Stimulated activated CD4-positive, alpha-beta T cell treated with anti-CD3 and anti-CD28 coated beads, Interleukin-15, amount 100 ng/mL, for 24 hours (primary cell): ENCODE measurements at regions not wholly inside any gene's neighbourhood (a gene's known extent, or its start where the extent isn't known, plus 50 kb on each side); places are given as distances from the start of the nearest gene placed in this dataset.
"Not testable (repeated sequence)": the region's sequence is repeated elsewhere in the genome, so short reads cannot be mapped to it uniquely, and the experiment has no call there.

Source experiments
- DNase-seq: peaks from one replicate; pipeline ENCODE4 v3.0.0-alpha.2; 2020

- DNase-seq = no peak
Observed at GRCh38 chr16:6709736-6710135, 622.9 kb upstream of the RBFOX1 start.

- no peak for DNase-seq
Observed at GRCh38 chr16:6708576-6709215, 623.9 kb upstream of the RBFOX1 start.

DNA sequence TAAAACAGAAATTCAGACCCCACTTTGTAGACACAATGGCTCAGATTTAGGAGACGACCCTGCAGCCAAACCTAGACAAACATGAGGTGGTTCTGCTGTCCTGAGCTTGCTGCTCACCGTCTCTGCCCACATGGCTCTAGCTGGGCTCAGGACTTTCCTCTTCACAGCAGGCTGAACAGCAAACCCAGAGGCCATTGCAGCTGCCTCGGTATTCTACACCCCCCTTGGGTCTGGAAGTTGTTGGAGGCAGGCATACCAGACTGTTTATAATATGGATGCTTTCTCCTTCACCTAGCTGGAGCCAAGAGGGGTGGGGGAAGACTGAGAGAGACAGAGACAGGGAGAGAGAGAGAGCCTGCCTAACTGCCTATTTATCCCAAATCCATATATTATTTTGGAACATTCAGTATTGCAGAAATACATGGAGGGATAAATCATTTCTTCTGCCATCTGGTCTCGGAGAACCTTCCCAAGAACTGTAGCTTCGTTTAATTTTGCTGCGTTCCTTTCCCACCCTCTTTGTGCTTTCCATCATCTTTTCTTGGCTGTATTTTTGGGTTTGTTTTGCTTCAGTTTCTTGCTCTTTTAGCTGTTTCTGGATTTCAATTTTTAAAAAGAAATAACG, 628.2 kb upstream of the RBFOX1 start:
- no peak for DNase-seq

DNA sequence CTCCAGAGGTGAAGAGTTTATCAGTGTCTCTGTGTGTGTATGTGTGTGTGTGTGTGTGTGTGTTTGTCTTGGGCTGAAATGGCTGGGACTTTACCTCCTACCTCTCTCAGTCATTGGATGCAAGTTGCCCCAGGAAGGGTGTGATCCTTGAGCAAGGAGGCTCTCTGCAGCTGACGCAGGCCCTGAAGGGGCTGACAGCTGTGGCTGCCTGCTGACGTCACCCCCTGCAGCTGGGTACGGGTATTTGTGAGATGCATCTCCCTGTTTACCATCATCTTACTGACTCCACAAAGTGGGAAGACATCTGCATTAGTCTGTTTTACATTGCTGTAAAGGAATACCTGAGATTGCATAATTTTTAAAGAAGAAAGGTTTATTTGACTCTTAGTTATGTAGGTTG, 631.5 kb upstream of the RBFOX1 start:
- no peak for DNase-seq

- no peak for DNase-seq
Observed at GRCh38 chr16:6698548-6698947, 634.1 kb upstream of the RBFOX1 start.

GRCh38 chr16:6695666-6696065, 637.0 kb upstream of the RBFOX1 start:
- no peak for DNase-seq

DNA sequence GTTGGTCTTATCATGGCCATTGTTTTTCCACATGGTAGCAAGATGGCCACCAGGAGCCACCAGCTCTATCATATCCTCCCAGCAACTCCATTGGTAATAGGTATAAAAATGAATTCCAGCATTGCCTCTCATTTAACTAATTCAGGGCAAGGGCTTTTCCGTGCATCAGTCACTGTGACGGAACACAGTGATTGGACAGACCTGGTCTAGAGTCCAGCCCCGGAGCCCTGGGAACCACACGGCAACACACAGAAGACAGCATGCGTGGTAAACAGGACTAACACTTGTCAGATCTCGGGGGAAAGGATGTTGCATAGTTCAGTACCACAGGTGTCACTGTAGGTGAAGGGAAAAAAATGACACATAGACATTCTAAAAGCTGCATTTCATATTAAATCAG, 638.0 kb upstream of the RBFOX1 start:
- no peak for DNase-seq

DNA sequence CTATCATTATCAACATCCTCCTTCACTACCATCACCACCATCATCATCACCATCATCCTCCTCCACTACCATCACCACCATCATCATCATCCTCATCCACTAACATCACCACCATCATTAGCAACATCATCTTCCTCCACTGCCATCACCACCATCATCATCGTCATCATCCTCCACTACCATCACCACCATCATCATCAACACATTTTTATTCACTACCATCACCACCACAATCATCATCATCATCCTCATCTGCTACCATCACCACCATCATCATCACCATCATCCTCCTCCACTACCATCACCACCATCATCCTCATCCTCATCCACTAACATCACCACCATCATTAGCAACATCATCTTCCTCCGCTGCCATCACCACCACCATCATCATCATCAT, 639.2 kb upstream of the RBFOX1 start:
- not testable (repeated sequence) for DNase-seq

- no peak for DNase-seq
Observed at GRCh38 chr16:6692874-6693273, 639.8 kb upstream of the RBFOX1 start.

- no peak for DNase-seq
Observed at GRCh38 chr16:6690741-6691140, 641.9 kb upstream of the RBFOX1 start.

GRCh38 chr16:6689643-6690042, 643.0 kb upstream of the RBFOX1 start:
- DNase-seq = no peak

DNA sequence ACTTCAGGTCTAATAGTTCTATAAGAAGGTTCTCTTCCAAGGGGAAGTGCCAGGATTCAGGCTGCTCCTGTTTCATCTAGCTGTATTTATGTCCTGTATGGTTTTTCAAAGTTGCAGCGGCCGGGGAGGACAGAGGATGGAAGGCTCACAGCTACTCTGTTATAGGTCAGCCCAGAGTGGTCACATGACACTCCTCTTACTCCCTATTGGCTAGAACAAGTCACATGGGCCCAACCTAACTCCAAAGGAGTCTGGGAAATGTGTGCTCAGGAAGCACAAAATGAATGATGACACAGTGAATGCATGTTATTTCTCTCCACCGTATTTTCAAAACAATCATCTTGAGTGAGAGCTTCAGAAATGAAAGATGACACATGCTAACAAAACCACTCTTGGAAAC, 645.1 kb upstream of the RBFOX1 start:
- no peak for DNase-seq

GRCh38 chr16:6684076-6684673, 648.5 kb upstream of the RBFOX1 start:
- peak; percentile 15 for DNase-seq

GRCh38 chr16:6682142-6682811, 650.4 kb upstream of the RBFOX1 start:
- peak; percentile 41 for DNase-seq

DNA sequence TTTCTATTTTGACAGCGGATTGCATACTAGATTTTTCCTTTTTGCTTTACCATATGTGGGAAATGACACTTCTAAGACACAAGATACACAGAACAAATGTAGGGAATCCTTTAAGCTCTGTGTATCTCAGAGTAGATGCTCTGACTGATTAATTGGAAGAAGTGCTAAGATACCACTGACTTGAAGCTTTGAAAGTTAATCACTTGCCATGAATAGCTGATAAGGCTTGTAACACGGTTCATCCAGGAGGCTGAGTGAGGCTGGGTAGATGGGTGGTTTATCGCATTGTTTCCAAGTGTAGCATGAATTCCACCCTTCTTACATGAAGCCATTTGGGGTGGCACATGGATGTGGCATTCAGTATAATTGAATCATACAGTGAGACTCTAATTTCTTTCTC, 654.1 kb upstream of the RBFOX1 start:
- DNase-seq = no peak

DNA sequence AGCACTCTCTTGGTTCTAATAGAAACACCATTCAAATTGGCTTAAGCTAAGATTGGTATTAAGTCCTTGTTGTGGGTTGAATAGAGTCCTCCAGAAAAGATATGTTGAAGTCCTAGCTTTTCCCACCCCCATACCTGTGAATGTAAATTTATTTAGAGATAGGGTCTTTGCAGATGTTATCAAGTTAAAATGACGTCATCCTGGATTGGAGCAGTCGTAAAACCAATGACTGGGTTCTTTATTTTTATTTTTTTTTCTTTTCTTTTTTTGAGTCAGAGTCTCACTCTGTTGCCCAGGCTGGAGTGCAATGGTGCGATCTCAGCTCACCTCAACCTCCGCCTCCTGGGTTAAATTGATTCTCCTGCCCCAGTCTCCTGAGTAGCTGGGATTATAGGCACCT, 658.6 kb upstream of the RBFOX1 start:
- no peak for DNase-seq

GRCh38 chr16:6672507-6672906, 660.1 kb upstream of the RBFOX1 start:
- no peak for DNase-seq

DNA sequence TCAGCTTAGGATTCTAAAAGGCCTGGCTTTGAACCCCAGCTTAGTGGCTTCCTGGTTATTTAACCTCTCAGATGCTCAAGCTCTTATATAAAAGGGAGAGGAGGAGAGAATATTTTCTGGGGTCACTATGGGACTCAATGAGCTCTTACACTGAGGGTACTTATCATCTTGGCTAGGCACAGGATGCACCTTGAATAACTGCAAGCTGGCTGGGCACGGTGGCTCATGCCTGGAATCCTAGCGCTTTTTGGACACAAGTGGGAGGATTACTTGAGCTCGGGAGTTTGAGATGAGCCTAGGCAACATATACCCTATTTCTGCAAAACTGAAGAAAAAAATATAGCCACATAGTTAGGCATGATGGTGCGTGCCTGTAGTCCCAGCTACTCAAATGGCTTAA, 665.3 kb upstream of the RBFOX1 start:
- no peak for DNase-seq

- DNase-seq = no peak
Observed at GRCh38 chr16:6665126-6665525, 667.5 kb upstream of the RBFOX1 start.

- no peak for DNase-seq
Observed at GRCh38 chr16:6663668-6664067, 669.0 kb upstream of the RBFOX1 start.

DNA sequence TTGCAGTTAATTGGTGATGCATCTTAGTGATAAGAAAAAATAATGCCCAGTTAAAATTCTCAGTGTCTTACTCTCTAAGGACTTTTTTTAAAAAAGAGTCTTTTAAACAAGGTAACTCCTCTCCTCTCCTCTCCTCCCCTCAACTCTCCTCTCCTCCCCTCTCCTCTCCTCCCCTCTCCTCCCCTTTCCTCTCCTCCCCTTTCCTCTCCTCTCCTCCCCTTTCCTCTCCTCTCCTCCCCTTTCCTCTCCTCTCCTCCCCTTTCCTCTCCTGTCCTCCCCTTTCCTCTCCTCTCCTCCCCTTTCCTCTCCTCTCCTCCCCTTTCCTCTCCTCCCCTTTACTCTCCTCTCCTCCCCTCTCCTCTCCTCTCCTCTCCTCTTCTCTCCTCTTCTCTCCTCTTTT, 675.9 kb upstream of the RBFOX1 start:
- DNase-seq = no peak

DNA sequence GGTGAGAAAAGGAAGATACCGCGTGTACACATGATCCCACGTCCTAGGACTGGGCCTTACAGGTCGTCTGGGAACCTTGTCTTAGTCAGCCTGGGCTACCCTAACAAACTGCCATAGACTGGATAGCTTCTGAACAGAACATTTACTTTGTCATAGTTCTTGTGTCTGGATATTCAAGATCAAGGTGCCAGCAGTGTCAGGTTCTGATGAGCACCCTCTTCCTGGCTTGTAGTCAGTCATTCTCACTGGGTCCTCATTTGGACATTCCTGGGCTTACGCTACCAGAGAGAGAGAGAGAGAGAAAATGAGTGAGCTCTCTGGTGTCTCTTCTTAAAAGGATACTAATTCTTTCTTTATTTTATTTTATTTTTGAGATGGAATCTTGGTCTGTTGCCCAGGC, 685.8 kb upstream of the RBFOX1 start:
- no peak for DNase-seq

DNA sequence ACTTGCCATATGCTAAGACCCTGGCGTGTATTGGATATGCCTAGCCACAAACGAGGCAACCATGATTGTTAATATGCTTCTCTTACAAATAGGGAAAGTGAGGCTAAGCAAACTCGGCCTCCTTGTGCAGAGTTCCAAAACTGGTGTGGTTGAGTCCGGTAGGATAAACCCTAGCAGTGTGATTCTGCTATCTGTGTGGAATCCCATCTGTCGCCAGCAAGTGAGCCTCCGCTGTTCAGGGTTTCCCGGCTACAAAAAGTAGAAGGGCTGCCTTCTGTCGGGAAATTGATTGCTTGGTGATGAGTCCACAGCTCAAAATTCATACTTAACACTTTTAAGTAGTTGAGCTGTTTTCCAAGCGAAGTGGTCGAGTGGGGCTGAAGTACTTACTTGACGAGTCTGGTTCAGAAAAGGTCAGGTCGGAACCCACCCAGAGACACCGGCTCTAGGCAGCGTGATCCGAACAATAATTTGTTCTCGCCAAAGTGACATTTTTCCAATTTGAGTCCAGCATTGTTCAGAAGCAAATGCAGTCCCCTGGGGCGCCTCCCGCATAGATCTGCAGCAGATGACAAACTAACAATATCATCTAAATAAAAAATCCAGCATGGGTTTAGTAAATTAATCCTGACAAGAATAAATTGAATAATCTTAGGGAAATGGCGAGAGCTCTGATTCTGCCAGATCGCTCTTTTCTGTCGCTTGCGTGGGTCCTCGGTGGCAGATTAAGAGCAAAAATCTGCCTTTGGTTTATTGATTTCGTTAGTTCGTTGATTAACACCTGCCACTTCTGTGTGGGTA, 686.7 kb upstream of the RBFOX1 start:
- DNase-seq = no peak
